ENCODE measurements at regions not wholly inside any gene's neighbourhood (a gene's known extent, or its start where the extent isn't known, plus 50 kb on each side); places are given as distances from the start of the nearest gene placed in this dataset.

DNA sequence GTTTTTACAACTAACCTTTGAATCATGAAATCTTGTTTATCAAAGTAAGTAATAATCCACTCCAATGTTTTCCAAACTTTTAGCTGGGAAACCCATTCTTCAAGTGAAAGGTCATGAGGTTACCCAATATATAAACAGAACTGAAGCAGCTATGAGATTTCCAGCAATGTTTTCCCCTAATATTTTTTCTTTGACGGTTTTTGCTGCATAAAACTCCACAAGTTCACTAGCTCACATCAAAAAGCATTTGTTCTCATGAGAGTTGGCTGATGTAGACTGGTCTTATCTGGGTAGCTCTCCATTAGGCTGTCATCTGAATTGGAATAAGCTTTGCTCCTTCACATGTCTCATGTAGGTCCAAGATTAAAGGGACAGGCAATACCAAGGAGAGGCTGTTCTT, 241.2 kb upstream of the LRRC3B start:
- DNase-seq = no peak
- Histone ChIP-seq H3K9me3 (no peaks in the 10 kb centered on the region), H3K4me1 (no peaks in the 10 kb centered on the region), H3K36me3 (no peaks in the 10 kb centered on the region), H3K9ac (ENCODE audit: low read depth in 2 of 2, low read length in 2 of 2) (no peak overlapping the region), H3K27me3 (no peaks in the 10 kb centered on the region), H3K4me3 (no peak overlapping the region), H3K27ac (no peak overlapping the region)
- TF ChIP-seq, protein P1, sequence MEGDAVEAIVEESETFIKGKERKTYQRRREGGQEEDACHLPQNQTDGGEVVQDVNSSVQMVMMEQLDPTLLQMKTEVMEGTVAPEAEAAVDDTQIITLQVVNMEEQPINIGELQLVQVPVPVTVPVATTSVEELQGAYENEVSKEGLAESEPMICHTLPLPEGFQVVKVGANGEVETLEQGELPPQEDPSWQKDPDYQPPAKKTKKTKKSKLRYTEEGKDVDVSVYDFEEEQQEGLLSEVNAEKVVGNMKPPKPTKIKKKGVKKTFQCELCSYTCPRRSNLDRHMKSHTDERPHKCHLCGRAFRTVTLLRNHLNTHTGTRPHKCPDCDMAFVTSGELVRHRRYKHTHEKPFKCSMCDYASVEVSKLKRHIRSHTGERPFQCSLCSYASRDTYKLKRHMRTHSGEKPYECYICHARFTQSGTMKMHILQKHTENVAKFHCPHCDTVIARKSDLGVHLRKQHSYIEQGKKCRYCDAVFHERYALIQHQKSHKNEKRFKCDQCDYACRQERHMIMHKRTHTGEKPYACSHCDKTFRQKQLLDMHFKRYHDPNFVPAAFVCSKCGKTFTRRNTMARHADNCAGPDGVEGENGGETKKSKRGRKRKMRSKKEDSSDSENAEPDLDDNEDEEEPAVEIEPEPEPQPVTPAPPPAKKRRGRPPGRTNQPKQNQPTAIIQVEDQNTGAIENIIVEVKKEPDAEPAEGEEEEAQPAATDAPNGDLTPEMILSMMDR (IDR thresholded peaks at IDR 0.05) = no peak
- intact Hi-C loops (cut with DNase I) = no loop called here

DNA sequence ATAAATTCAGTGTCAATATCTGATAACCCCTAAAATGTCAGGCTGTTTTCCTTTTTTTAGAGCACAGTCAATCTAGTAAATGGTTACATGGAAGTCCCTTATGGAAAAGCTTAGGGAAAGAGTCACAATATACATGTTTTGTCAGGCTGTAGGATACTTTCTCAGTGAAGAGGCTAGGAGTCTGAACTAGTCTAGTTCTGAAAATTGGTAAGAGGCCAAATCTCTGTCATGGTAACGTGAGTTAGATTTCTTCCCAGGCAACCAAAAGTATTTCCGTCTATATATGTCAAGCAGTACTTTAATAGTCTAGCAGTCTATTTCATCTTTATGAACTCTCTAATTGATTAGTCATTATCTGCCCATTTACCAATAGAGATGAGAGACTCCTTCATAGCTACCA, 215.9 kb upstream of the LRRC3B start:
- no peaks in the 10 kb centered on the region for H3K4me1 ChIP-seq
- no peak overlapping the region for H3K4me3 ChIP-seq
- no peak overlapping the region for H3K9ac ChIP-seq (ENCODE audit: low read depth in 2 of 2, low read length in 2 of 2)
- no peak for DNase-seq
- intact Hi-C loops (cut with DNase I) = no loop called here
- H3K27ac ChIP-seq = no peak overlapping the region
- TF ChIP-seq, protein P1 (IDR thresholded peaks at IDR 0.05) = no peak
- H3K27me3 ChIP-seq = no peaks in the 10 kb centered on the region
- H3K36me3 ChIP-seq = no peaks in the 10 kb centered on the region
- no peaks in the 10 kb centered on the region for H3K9me3 ChIP-seq

DNA sequence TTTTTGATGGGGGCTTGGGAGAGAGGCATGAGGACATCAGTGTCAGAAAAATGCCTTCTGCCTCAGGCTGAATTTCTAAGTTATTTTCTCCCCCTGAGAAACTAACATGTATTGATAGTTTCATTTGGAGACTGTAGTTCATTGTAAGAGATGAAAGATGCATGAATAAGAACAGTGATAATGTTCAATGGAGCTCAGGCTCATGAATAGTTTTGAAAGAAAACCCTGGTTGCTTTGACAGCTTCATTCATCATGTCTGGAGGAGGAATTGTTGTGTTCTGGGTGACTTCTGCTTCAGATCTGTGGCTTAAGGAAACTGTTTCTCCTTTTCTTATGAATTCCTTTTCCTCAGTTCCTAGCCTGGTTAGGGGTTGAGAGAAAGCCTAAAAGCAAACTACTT, 204.0 kb upstream of the LRRC3B start:
- Histone ChIP-seq H3K9ac (ENCODE audit: low read depth in 2 of 2, low read length in 2 of 2) (no peak overlapping the region), H3K4me1 (no peaks in the 10 kb centered on the region), H3K36me3 (no peaks in the 10 kb centered on the region), H3K9me3 (no peaks in the 10 kb centered on the region), H3K27me3 (no peaks in the 10 kb centered on the region), H3K4me3 (no peak overlapping the region), H3K27ac (no peak overlapping the region)
- DNase-seq = no peak
- TF ChIP-seq, protein P1 (IDR thresholded peaks at IDR 0.05) = no peak
- intact Hi-C loops (cut with DNase I) = no loop called here

DNA sequence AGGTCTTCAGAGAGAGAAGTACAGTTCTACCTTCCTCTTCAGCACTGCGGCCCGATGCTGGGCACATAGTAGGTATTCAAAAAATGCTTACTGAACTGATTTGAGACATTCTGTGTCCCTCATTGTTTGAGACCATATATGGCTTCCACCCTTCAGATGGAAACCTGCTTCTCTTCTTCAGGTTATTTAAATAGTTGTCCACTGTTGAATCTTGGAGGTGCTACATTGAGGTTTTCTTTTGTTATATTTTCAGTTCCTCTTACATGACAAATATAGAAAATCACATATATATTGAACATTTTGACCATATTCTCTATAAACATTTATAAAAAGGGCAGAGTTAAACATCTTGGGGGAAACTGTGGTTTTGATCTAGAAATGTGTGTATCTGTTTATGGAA, 200.2 kb upstream of the LRRC3B start:
- Histone ChIP-seq H3K9me3 (no peaks in the 10 kb centered on the region), H3K36me3 (no peaks in the 10 kb centered on the region), H3K4me3 (no peak overlapping the region), H3K4me1 (no peaks in the 10 kb centered on the region), H3K9ac (ENCODE audit: low read depth in 2 of 2, low read length in 2 of 2) (no peak overlapping the region), H3K27ac (no peak overlapping the region), H3K27me3 (no peaks in the 10 kb centered on the region)
- TF ChIP-seq, protein P1 (IDR thresholded peaks at IDR 0.05) = no peak
- intact Hi-C loops (cut with DNase I) = no loop called here
- DNase-seq = no peak

DNA sequence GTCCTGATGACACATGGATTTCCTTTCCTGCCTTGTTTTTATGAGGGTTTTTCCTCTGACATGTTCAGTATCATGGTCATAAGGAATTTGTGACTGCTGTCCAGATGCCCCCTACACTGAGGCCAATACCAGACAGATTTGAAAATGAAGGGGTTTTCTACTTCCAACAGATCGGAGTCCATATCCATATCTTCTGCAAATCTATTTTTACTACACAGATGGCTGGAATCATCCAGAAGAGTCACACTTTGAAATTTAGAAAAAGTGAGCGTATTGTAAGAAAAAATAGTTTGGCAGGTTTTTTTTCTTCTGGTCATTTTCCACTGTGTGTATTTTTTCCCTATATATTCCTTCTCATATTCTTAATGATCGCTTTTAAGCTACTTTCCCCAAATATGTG, 197.5 kb upstream of the LRRC3B start:
- DNase-seq = no peak
- no peak overlapping the region for H3K4me3 ChIP-seq
- H3K36me3 ChIP-seq = no peaks in the 10 kb centered on the region
- no peak overlapping the region for H3K27ac ChIP-seq
- intact Hi-C loops (cut with DNase I) = no loop called here
- H3K4me1 ChIP-seq = no peaks in the 10 kb centered on the region
- TF ChIP-seq, protein P1 (IDR thresholded peaks at IDR 0.05) = no peak
- H3K9ac ChIP-seq (ENCODE audit: low read depth in 2 of 2, low read length in 2 of 2) = no peak overlapping the region
- H3K27me3 ChIP-seq = no peaks in the 10 kb centered on the region
- H3K9me3 ChIP-seq = no peaks in the 10 kb centered on the region

DNA sequence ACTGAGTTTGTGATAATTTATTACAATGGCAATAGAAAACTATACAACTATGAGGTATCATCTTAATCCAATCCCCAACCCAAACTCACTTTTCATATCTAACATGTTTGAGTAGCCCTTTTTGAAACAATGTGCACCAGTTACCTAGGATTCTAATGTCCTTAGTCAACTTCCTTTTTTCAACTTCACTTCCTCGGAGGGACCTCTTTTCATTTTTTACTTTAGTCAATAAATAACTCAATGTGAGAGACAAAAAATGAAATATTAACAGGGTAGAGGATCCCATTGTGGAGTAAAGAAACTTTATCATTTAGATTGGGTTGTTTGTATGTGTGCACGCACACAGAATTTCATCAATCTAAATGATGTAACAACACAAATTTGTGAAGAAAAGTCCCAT, 193.6 kb upstream of the LRRC3B start:
- TF ChIP-seq, protein P1 (IDR thresholded peaks at IDR 0.05) = no peak
- Histone ChIP-seq H3K9me3 (no peaks in the 10 kb centered on the region), H3K9ac (ENCODE audit: low read depth in 2 of 2, low read length in 2 of 2) (no peak overlapping the region), H3K27ac (no peak overlapping the region), H3K27me3 (no peaks in the 10 kb centered on the region), H3K4me3 (no peak overlapping the region), H3K4me1 (no peaks in the 10 kb centered on the region), H3K36me3 (no peaks in the 10 kb centered on the region)
- intact Hi-C loops (cut with DNase I) = no loop called here
- DNase-seq = no peak
